Progenitor cell of endocrine pancreas (in vitro differentiated cells): ENCODE measurements at regions not wholly inside any gene's neighbourhood (a gene's known extent, or its start where the extent isn't known, plus 50 kb on each side); places are given as distances from the start of the nearest gene placed in this dataset.
"Not testable (repeated sequence)": the region's sequence is repeated elsewhere in the genome, so short reads cannot be mapped to it uniquely, and the experiment has no call there.

Source experiments
- DNase-seq: peaks from one replicate; pipeline ENCODE4 v3.0.0; 2021; ENCODE audit warnings: low spot score; ENCODE audit not compliant: unreplicated experiment
- H3K27ac Mint-ChIP-seq: 2 replicates; pipeline ENCODE4 v1.8.0; 2021; ENCODE audit warnings: mild to moderate bottlenecking, moderate library complexity, mixed read lengths
- H3K27me3 Mint-ChIP-seq: 2 replicates; pipeline ENCODE4 v1.8.0; 2021; ENCODE audit warnings: mixed read lengths
- H3K36me3 Mint-ChIP-seq: 2 replicates; pipeline ENCODE4 v1.8.0; 2022; ENCODE audit warnings: mixed read lengths; ENCODE audit not compliant: insufficient read depth
- H3K4me1 Mint-ChIP-seq: 2 replicates; pipeline ENCODE4 v1.8.0; 2021; ENCODE audit warnings: low read depth, mixed read lengths
- H3K4me3 Mint-ChIP-seq: 2 replicates; pipeline ENCODE4 v1.8.0; 2021; ENCODE audit warnings: low read depth, mild to moderate bottlenecking, moderate library complexity, mixed read lengths
- H3K9me3 Mint-ChIP-seq: 2 replicates; pipeline ENCODE4 v1.8.0; 2021; ENCODE audit warnings: low read depth, mixed read lengths
- CTCF ChIP-seq: fragments of 200-600 bp; sonication (generic); IDR thresholded peaks from one replicate; pipeline ENCODE4 v1.5.0; 2021; ENCODE audit warnings: antibody characterized with exemption, mild to moderate bottlenecking; ENCODE audit not compliant: unreplicated experiment

GRCh38 chr1:182317611-182318161, 73.9 kb downstream of the GLUL start:
- no peak for DNase-seq
- no peak for TF ChIP-seq CTCF
- Mint-ChIP-seq H3K9me3 (no peaks in the 10 kb centered on the region), H3K4me1 (peaks cover 8% of the 10 kb centered on the region), H3K4me3 (no peak overlapping the region), H3K36me3 (no peaks in the 10 kb centered on the region), H3K27me3 (no peaks in the 10 kb centered on the region), H3K27ac (no peak overlapping the region)

GRCh38 chr1:182316454-182316853, 75.1 kb downstream of the GLUL start:
- DNase-seq = not testable (repeated sequence)

GRCh38 chr1:182315167-182315556, 76.4 kb downstream of the GLUL start:
- DNase-seq = no peak
- no peak for TF ChIP-seq CTCF
- H3K27me3 Mint-ChIP-seq = no peaks in the 10 kb centered on the region
- no peaks in the 10 kb centered on the region for H3K36me3 Mint-ChIP-seq
- peaks cover 11% of the 10 kb centered on the region for H3K4me1 Mint-ChIP-seq
- no peaks in the 10 kb centered on the region for H3K9me3 Mint-ChIP-seq
- H3K27ac Mint-ChIP-seq = no peak overlapping the region
- H3K4me3 Mint-ChIP-seq = no peak overlapping the region

More at GRCh38 chr1:182316454-182316853, 75.1 kb downstream of the GLUL start:
- not testable (repeated sequence) for H3K36me3 Mint-ChIP-seq, H3K27ac Mint-ChIP-seq, H3K27me3 Mint-ChIP-seq, H3K4me1 Mint-ChIP-seq, H3K9me3 Mint-ChIP-seq, H3K4me3 Mint-ChIP-seq

GRCh38 chr1:182309631-182310351, 81.8 kb downstream of the GLUL start:
- Mint-ChIP-seq H3K27ac (peak overlapping the region; percentile 94), H3K27me3 (no peaks in the 10 kb centered on the region), H3K4me1 (peaks cover 16% of the 10 kb centered on the region), H3K4me3 (peak overlapping the region; percentile 25), H3K36me3 (no peaks in the 10 kb centered on the region), H3K9me3 (peaks cover 4% of the 10 kb centered on the region)
- no peak for DNase-seq
- no peak for TF ChIP-seq CTCF

GRCh38 chr1:182308826-182309225, 82.8 kb downstream of the GLUL start:
- Mint-ChIP-seq H3K27me3 (no peaks in the 10 kb centered on the region), H3K36me3 (no peaks in the 10 kb centered on the region), H3K4me1 (peaks cover 18% of the 10 kb centered on the region), H3K27ac (no peak overlapping the region), H3K4me3 (no peak overlapping the region), H3K9me3 (peaks cover 4% of the 10 kb centered on the region)
- TF ChIP-seq CTCF = no peak
- no peak for DNase-seq

GRCh38 chr1:182307486-182307885, 84.1 kb downstream of the GLUL start:
- H3K27ac Mint-ChIP-seq, H3K27me3 Mint-ChIP-seq, H3K36me3 Mint-ChIP-seq, H3K4me3 Mint-ChIP-seq, DNase-seq, H3K9me3 Mint-ChIP-seq: not testable (repeated sequence)
- H3K4me1 Mint-ChIP-seq = peaks cover 21% of the 10 kb centered on the region
